GM12892 (cell line): ENCODE measurements at regions not wholly inside any gene's neighbourhood (a gene's known extent, or its start where the extent isn't known, plus 50 kb on each side); places are given as distances from the start of the nearest gene placed in this dataset.

ENCODE experiments used
- POLR2A ChIP-seq: IDR thresholded peaks from 2 replicates; pipeline ENCODE4 v1.6.1; 2011; ENCODE audit warnings: low read depth, low read length, control low read depth
- POLR2AphosphoS5 ChIP-seq: IDR thresholded peaks from 2 replicates; pipeline ENCODE4 v1.6.1; 2011; ENCODE audit warnings: low read depth, low read length, control low read depth
- TAF1 ChIP-seq: IDR thresholded peaks from 2 replicates; pipeline ENCODE4 v1.6.1; 2011; ENCODE audit warnings: low read depth, mild to moderate bottlenecking, control low read depth, low read length, borderline replicate concordance

- TF ChIP-seq POLR2A, result no peak
- no peak for TF ChIP-seq POLR2AphosphoS5
- TF ChIP-seq TAF1, result no peak
Observed at GRCh38 chrX:40172401-40173142, 74.8 kb upstream of the BCOR start.
